Liver (tissue), 3 donors: ENCODE measurements at regions not wholly inside any gene's neighbourhood (a gene's known extent, or its start where the extent isn't known, plus 50 kb on each side); places are given as distances from the start of the nearest gene placed in this dataset.

Experiments
- ATF3 ChIP-seq: IDR thresholded peaks from 2 replicates; pipeline ENCODE4 v1.6.1; 2016; ENCODE audit warnings: antibody characterized with exemption
- CTCF ChIP-seq: fragments of 150-350 bp; IDR thresholded peaks from 2 replicates; pipeline ENCODE4 v1.5.1; 2017; ENCODE audit warnings: improper control_type of control experiment, low read depth, low read length; ENCODE audit not compliant: missing input control
- GABPA ChIP-seq, 2 donors: IDR thresholded peaks in 1 of 2; conservative IDR thresholded peaks in 1 of 2; 2 replicates each; pipeline ENCODE4 v1.6.1; 2016; ENCODE audit warnings: antibody characterized with exemption in 2 of 2, mild to moderate bottlenecking in 1 of 2, moderate library complexity in 1 of 2
- JUND ChIP-seq, 2 donors: IDR thresholded peaks; 2 replicates each; pipeline ENCODE4 v1.6.1; 2016; ENCODE audit warnings: antibody characterized with exemption in 2 of 2
- TF ChIP-seq, protein P1 (sequence below): IDR thresholded peaks from 2 replicates; pipeline ENCODE4 v1.6.1; 2016; ENCODE audit warnings: antibody characterized with exemption
- TF ChIP-seq, protein P2 (sequence below): IDR thresholded peaks from 2 replicates; pipeline ENCODE4 v1.6.1; 2016; ENCODE audit warnings: antibody characterized with exemption, mild to moderate bottlenecking
- donor health status: healthy.
- donor health status: healthy.

- TF ChIP-seq CTCF (no peak), ATF3 (no peak), JUND (IDR thresholded peaks at IDR 0.05) (no peak), GABPA (IDR thresholded peaks at IDR 0.05 in 1 of 2, conservative IDR thresholded peaks at IDR 0.05 in 1 of 2) (no peak)
- TF ChIP-seq, protein P1, sequence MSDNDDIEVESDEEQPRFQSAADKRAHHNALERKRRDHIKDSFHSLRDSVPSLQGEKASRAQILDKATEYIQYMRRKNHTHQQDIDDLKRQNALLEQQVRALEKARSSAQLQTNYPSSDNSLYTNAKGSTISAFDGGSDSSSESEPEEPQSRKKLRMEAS = no peak
- TF ChIP-seq, protein P2, sequence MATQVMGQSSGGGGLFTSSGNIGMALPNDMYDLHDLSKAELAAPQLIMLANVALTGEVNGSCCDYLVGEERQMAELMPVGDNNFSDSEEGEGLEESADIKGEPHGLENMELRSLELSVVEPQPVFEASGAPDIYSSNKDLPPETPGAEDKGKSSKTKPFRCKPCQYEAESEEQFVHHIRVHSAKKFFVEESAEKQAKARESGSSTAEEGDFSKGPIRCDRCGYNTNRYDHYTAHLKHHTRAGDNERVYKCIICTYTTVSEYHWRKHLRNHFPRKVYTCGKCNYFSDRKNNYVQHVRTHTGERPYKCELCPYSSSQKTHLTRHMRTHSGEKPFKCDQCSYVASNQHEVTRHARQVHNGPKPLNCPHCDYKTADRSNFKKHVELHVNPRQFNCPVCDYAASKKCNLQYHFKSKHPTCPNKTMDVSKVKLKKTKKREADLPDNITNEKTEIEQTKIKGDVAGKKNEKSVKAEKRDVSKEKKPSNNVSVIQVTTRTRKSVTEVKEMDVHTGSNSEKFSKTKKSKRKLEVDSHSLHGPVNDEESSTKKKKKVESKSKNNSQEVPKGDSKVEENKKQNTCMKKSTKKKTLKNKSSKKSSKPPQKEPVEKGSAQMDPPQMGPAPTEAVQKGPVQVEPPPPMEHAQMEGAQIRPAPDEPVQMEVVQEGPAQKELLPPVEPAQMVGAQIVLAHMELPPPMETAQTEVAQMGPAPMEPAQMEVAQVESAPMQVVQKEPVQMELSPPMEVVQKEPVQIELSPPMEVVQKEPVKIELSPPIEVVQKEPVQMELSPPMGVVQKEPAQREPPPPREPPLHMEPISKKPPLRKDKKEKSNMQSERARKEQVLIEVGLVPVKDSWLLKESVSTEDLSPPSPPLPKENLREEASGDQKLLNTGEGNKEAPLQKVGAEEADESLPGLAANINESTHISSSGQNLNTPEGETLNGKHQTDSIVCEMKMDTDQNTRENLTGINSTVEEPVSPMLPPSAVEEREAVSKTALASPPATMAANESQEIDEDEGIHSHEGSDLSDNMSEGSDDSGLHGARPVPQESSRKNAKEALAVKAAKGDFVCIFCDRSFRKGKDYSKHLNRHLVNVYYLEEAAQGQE = no peak
Observed at GRCh38 chr16:26673011-26673410, 393.7 kb upstream of the C16orf82 start.
